Spleen (tissue), 11 donors: ENCODE measurements at regions not wholly inside any gene's neighbourhood (a gene's known extent, or its start where the extent isn't known, plus 50 kb on each side); places are given as distances from the start of the nearest gene placed in this dataset.

Source experiments
- DNase-seq: peaks from one replicate; pipeline ENCODE4 v3.0.0-alpha.2; 2020
- H3K27ac ChIP-seq, 8 donors: fragments of 200-600 bp; sonication (generic) in 7 of 8; 1 replicate in 4 of 8; 2 replicates in 4 of 8; pipeline versions ENCODE4 v1.5.0 to v1.8.0; 2016 to 2021; ENCODE audit warnings: inconsistent platforms in 4 of 8, mild to moderate bottlenecking in 4 of 8, moderate library complexity in 1 of 8
- H3K27me3 ChIP-seq, 7 donors: fragments of 200-600 bp; sonication (generic) in 6 of 7; replicated peaks in 1 of 7; 1 replicate in 4 of 7; 2 replicates in 3 of 7; pipeline versions ENCODE4 v1.5.0 to v1.8.0; 2016 to 2021; ENCODE audit warnings: inconsistent platforms in 3 of 7, mild to moderate bottlenecking in 1 of 7
- H3K36me3 ChIP-seq, 6 donors: fragments of 200-600 bp; sonication (generic) in 5 of 6; 1 replicate in 4 of 6; 2 replicates in 2 of 6; pipeline versions ENCODE4 v1.5.0 to v1.8.0; 2016 to 2021; ENCODE audit warnings: inconsistent platforms in 2 of 6
- H3K4me1 ChIP-seq, 6 donors: fragments of 200-600 bp; sonication (generic) in 5 of 6; 1 replicate in 3 of 6; 2 replicates in 3 of 6; pipeline versions ENCODE4 v1.5.0 to v1.8.0; 2016 to 2021; ENCODE audit warnings: inconsistent platforms in 3 of 6
- H3K4me3 ChIP-seq, 8 donors: fragments of 200-600 bp; sonication (generic) in 7 of 8; 1 replicate in 4 of 8; 2 replicates in 4 of 8; pipeline versions ENCODE4 v1.5.0 to v1.8.0; 2016 to 2021; ENCODE audit warnings: inconsistent platforms in 4 of 8, mild to moderate bottlenecking in 4 of 8, moderate library complexity in 2 of 8
- H3K9me3 ChIP-seq, 8 donors: fragments of 200-600 bp; sonication (generic) in 7 of 8; 1 replicate in 4 of 8; 2 replicates in 4 of 8; pipeline versions ENCODE4 v1.5.0 to v1.8.0; 2016 to 2021; ENCODE audit warnings: inconsistent platforms in 4 of 8
- POLR2A ChIP-seq, 3 donors: fragments of 450-650 bp; IDR thresholded peaks; one replicate each; pipeline ENCODE4 v1.5.1; 2017; ENCODE audit warnings: antibody characterized with exemption in 3 of 3, mild to moderate bottlenecking in 1 of 3
- POLR2AphosphoS5 ChIP-seq, 3 donors: sonication (generic); formaldehyde crosslinking; IDR thresholded peaks; one replicate each; pipeline ENCODE4 v1.5.1; 2017; ENCODE audit warnings: antibody characterized with exemption in 3 of 3
- WGBS, 5 donors: extraction: QIAGEN DNeasy Blood & Tissue Kit in 3 of 5; methylation state at CpG; one replicate each; pipeline versions ENCODE4 v1.1.5 to v1.1.7; 2013 to 2018; 5-methylcytosine and 5-hydroxymethylcytosine counted together
- intact Hi-C: fragments of 100-400 bp; cut with DNase I; formaldehyde crosslinking; loops from one replicate; pipeline ENCODE4 v1.15.0; 2023; ENCODE audit warnings: low total_unique reads
- TF ChIP-seq, protein P1 (sequence below), 11 experiments: fragments of 200-600 bp in 7 of 11; fragments of 450-650 bp in 4 of 11; sonication (generic) in 4 of 11; IDR thresholded peaks in 8 of 11; conservative IDR thresholded peaks in 3 of 11; 1 replicate in 7 of 11; 2 replicates in 4 of 11; pipeline versions ENCODE4 v1.4.0 to v1.8.0; 2016 to 2021; ENCODE audit warnings: antibody characterized with exemption in 11 of 11, inconsistent platforms in 4 of 11, mild to moderate bottlenecking in 1 of 11
- donor health status: healthy with polysubstance abuse.
- donor health status: DM: no; HTN: no; CAD: no; lungs with moderate emphysema.
- donor health status: DM: no; HTN: no; CAD: no.
- donor health status: Bipolar disorder and iron deficiency.
- donor health status: healthy.
- donor health status: DM: no; HTN: no; CAD: no.
- donor health status: DM: yes; HTN: yes; CAD: no.

DNA sequence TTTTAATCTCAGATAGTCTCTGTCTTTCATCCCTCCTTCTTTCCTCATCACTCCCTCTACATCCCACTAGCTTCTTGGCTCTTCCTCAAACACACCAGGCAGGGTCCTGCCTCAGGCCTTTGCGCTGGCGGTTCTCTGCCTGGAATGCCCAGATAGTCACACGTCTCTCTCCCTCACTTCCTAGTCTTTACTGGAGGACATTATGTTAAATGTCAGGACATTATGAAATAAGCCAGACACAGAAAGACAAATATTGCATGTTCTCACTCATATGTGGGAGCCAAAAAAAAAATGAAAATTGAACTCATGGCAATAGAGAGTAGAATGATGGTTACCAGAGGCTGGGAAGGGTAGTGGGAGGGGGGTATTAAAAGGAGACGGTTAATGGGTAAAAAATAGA, 442.0 kb downstream of the MED13L start:
- TF ChIP-seq POLR2AphosphoS5 (IDR thresholded peaks at IDR 0.05), result no peak
- DNase-seq, result no peak
- intact Hi-C loops, result no loop called here
- Histone ChIP-seq H3K4me3 (no peak overlapping the region), H3K27me3 (no peaks in the 10 kb centered on the region), H3K9me3 (peaks cover 0 to 11% (median 0%) of the 10 kb centered on the region in 8 donors), H3K36me3 (no peaks in the 10 kb centered on the region), H3K27ac (no peak overlapping the region), H3K4me1 (no peaks in the 10 kb centered on the region)
- 74 to 91% (median 85%) methylated on average over 4 of the region's 4 CpGs for WGBS, 5 donors

DNA sequence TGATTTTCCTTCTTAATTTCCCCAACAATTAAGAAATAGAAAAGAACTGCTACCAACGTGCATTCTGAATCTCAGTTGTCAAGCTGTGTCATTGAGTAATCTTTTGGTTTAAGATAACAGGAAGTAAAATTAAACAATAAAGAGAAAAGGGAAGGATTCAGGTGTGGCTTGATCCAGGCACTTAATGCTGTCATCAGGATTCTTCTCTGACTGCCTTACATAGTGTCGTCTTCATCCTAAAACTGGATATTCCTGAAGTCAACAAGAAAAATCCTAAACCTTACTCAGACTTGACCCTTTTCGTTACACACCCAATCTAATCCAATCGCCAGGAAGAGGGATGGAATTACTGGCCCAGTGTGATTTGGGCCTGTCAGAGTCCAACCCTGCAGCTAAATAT, 443.8 kb downstream of the MED13L start:
- 71 to 86% (median 80%) methylated on average over 4 of the region's 4 CpGs for WGBS, 5 donors
- DNase-seq, result no peak
- TF ChIP-seq POLR2A (IDR thresholded peaks at IDR 0.05) (no peak), POLR2AphosphoS5 (IDR thresholded peaks at IDR 0.05) (no peak)
- TF ChIP-seq, protein P1, sequence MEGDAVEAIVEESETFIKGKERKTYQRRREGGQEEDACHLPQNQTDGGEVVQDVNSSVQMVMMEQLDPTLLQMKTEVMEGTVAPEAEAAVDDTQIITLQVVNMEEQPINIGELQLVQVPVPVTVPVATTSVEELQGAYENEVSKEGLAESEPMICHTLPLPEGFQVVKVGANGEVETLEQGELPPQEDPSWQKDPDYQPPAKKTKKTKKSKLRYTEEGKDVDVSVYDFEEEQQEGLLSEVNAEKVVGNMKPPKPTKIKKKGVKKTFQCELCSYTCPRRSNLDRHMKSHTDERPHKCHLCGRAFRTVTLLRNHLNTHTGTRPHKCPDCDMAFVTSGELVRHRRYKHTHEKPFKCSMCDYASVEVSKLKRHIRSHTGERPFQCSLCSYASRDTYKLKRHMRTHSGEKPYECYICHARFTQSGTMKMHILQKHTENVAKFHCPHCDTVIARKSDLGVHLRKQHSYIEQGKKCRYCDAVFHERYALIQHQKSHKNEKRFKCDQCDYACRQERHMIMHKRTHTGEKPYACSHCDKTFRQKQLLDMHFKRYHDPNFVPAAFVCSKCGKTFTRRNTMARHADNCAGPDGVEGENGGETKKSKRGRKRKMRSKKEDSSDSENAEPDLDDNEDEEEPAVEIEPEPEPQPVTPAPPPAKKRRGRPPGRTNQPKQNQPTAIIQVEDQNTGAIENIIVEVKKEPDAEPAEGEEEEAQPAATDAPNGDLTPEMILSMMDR (IDR thresholded peaks at IDR 0.05 in 8 of 11, conservative IDR thresholded peaks at IDR 0.05 in 3 of 11), result no peak
- peaks cover 0 to 5% (median 0%) of the 10 kb centered on the region in 7 donors for H3K27me3 ChIP-seq
- H3K27ac ChIP-seq, result no peak overlapping the region
- no peaks in the 10 kb centered on the region for H3K4me1 ChIP-seq
- no peak overlapping the region for H3K4me3 ChIP-seq
- intact Hi-C loops, result no loop called here
- no peaks in the 10 kb centered on the region for H3K36me3 ChIP-seq
- peaks cover 0 to 11% (median 0%) of the 10 kb centered on the region in 8 donors for H3K9me3 ChIP-seq

DNA sequence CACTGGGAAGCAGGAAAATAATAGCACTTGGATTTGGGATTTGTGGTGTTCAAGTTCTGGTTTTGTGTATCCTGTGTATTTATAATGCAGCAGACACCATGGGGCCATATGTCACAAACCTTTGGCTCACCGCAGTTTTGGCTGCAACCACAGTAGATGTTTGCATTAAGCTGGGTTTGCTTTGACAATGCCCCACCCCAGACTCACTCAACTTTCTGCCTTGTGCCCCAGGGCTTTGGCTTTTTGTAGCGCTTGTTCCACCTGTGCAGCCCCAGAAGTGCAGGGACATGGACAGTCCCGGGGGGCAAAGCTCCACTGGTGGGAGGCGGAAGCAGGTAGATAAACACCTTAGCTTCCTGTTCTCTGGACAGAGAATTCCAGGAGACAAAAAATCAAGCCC, 446.9 kb downstream of the MED13L start:
- intact Hi-C loops, result no loop called here
- H3K9me3 ChIP-seq, result peaks cover 0 to 14% (median 0%) of the 10 kb centered on the region in 8 donors
- 88 to 98% (median 94%) methylated on average over 4 of the region's 4 CpGs for WGBS, 5 donors

DNA sequence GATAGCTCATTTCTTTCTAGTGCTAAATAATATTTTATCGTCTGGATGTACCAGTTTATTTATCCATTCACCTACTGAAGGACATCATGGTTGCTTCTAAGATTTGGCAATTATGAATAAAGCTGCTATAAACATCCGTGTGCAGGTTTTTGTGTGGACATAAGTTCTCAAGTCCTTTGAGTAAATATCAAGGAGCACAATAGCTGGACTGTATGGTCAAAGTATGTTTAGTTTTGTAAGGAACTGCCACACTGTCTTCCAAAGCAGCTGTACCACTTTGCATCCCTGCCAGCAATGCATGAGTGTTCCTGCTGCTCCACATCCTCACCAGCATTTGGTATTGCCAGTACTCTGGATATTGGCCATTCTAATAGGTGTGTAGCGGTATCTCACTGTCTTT, 447.4 kb downstream of the MED13L start:
- DNase-seq, result no peak
- TF ChIP-seq POLR2A (IDR thresholded peaks at IDR 0.05) (no peak), POLR2AphosphoS5 (IDR thresholded peaks at IDR 0.05) (no peak)
- TF ChIP-seq, protein P1 (IDR thresholded peaks at IDR 0.05 in 8 of 11, conservative IDR thresholded peaks at IDR 0.05 in 3 of 11), result no peak
- intact Hi-C loops, result no loop called here
- Histone ChIP-seq H3K27me3 (peaks cover 0 to 5% (median 0%) of the 10 kb centered on the region in 7 donors), H3K27ac (no peak overlapping the region), H3K4me3 (no peak overlapping the region), H3K9me3 (peaks cover 0 to 19% (median 4%) of the 10 kb centered on the region in 8 donors), H3K36me3 (no peaks in the 10 kb centered on the region), H3K4me1 (no peaks in the 10 kb centered on the region)
- WGBS, 5 donors, result 77 to 86% (median 81%) methylated on average over 3 of the region's 3 CpGs

More for the DNA sequence above, 446.9 kb downstream of the MED13L start:
- no peaks in the 10 kb centered on the region for H3K4me1 ChIP-seq
- no peak overlapping the region for H3K4me3 ChIP-seq
- H3K36me3 ChIP-seq, result no peaks in the 10 kb centered on the region
- H3K27me3 ChIP-seq, result peaks cover 0 to 5% (median 0%) of the 10 kb centered on the region in 7 donors
- H3K27ac ChIP-seq, result no peak overlapping the region
- DNase-seq, result no peak
- TF ChIP-seq POLR2A (IDR thresholded peaks at IDR 0.05) (no peak), POLR2AphosphoS5 (IDR thresholded peaks at IDR 0.05) (no peak)
- TF ChIP-seq, protein P1 (IDR thresholded peaks at IDR 0.05 in 8 of 11, conservative IDR thresholded peaks at IDR 0.05 in 3 of 11), result no peak

DNA sequence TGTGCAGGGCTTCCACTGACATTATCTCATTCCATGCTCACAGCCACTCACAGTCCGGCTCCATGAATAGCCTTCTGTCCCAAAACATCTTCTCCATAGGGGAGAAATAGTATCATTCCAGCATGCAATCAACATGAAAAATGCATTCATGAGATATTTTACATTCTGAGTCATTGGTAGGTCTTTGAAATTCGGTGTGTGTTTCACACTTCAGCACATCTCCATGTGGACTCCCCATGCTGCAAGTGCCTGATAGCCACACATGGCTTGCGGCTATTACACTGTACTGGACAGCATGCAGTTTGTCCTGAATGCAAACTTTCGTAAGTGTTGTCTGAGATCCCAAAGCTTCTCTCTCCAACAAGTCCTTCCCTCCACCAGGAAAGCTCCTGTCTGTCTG, 449.3 kb downstream of the MED13L start:
- WGBS, 5 donors, result 76 to 85% (median 83%) methylated on average over 4 of the region's 4 CpGs
- peaks cover 0 to 5% (median 0%) of the 10 kb centered on the region in 7 donors for H3K27me3 ChIP-seq
- TF ChIP-seq POLR2A (IDR thresholded peaks at IDR 0.05) (no peak), POLR2AphosphoS5 (IDR thresholded peaks at IDR 0.05) (no peak)
- TF ChIP-seq, protein P1 (IDR thresholded peaks at IDR 0.05 in 8 of 11, conservative IDR thresholded peaks at IDR 0.05 in 3 of 11), result no peak

More for the DNA sequence above, 449.3 kb downstream of the MED13L start:
- no peak for DNase-seq
- no peak overlapping the region for H3K27ac ChIP-seq
- H3K36me3 ChIP-seq, result no peaks in the 10 kb centered on the region
- H3K4me3 ChIP-seq, result no peak overlapping the region
- intact Hi-C loops, result no loop called here
- peaks cover 0 to 23% (median 10%) of the 10 kb centered on the region in 8 donors for H3K9me3 ChIP-seq
- no peaks in the 10 kb centered on the region for H3K4me1 ChIP-seq
